PC-9 (cell line): ENCODE measurements at regions not wholly inside any gene's neighbourhood (a gene's known extent, or its start where the extent isn't known, plus 50 kb on each side); places are given as distances from the start of the nearest gene placed in this dataset.

Experiments
- BruUV-seq: library from RNA; stranded (reverse); fragments of 400-500 nt; replicated peaks from 2 replicates; lab custom pipeline; 2021; lab: Mats Ljungman, UMichigan
- CTCF ChIA-PET: fragments of 300-600 bp; sonication (Branson Sonifier 250); formaldehyde crosslinking; loops from one replicate; lab custom pipeline; 2022; ENCODE audit warnings: antibody characterized with exemption; lab: Charles Lee
- POLR2A ChIA-PET: fragments of 300-600 bp; sonication (Branson Sonifier 250); formaldehyde crosslinking; loops from one replicate; lab custom pipeline; 2022; ENCODE audit warnings: antibody characterized with exemption; ENCODE audit not compliant: unreplicated experiment; lab: Charles Lee
- DNase-seq, 2 experiments: peaks; one replicate each; pipeline versions ENCODE4 v3.0.0 to v3.0.0-alpha.2; 2015 to 2022; ENCODE audit warnings: mixed read lengths in 1 of 2
- H2AFZ ChIP-seq: fragments of 200-600 bp; sonication (generic); 2 replicates; pipeline ENCODE4 v1.8.1; 2017; ENCODE audit warnings: antibody characterized with exemption
- H3F3A ChIP-seq: fragments of 200-600 bp; sonication (generic); 2 replicates; pipeline ENCODE4 v1.8.1; 2017; ENCODE audit warnings: antibody characterized with exemption, mild to moderate bottlenecking, low read depth; ENCODE audit not compliant: insufficient read depth
- H3K27ac ChIP-seq: fragments of 200-600 bp; sonication (generic); 2 replicates; pipeline ENCODE4 v1.6.1; 2016; ENCODE audit warnings: mixed run types
- H3K27me3 ChIP-seq: fragments of 200-600 bp; sonication (generic); 2 replicates; pipeline ENCODE4 v1.6.1; 2016; ENCODE audit warnings: low read depth, mixed run types; ENCODE audit not compliant: insufficient read depth
- H3K36me3 ChIP-seq: fragments of 200-600 bp; sonication (generic); 2 replicates; pipeline ENCODE4 v1.6.1; 2016; ENCODE audit warnings: low read depth, mixed run types
- H3K4me1 ChIP-seq: fragments of 200-600 bp; sonication (generic); replicated peaks from 2 replicates; pipeline ENCODE4 v1.6.1; 2016; ENCODE audit warnings: mixed run types; ENCODE audit not compliant: insufficient read depth
- H3K4me2 ChIP-seq: fragments of 200-600 bp; sonication (generic); 2 replicates; pipeline ENCODE4 v1.6.1; 2017; ENCODE audit warnings: mixed run types
- H3K4me3 ChIP-seq: fragments of 200-600 bp; sonication (generic); 2 replicates; pipeline ENCODE4 v1.6.1; 2016; ENCODE audit warnings: mixed run types
- H3K79me2 ChIP-seq: fragments of 200-600 bp; sonication (generic); 2 replicates; pipeline ENCODE4 v1.6.1; 2017; ENCODE audit warnings: low read depth, mixed run types
- H3K9me2 ChIP-seq: fragments of 200-600 bp; sonication (generic); 2 replicates; pipeline ENCODE4 v1.8.1; 2017; ENCODE audit warnings: mild to moderate bottlenecking; ENCODE audit not compliant: insufficient read depth
- H3K9me3 ChIP-seq: fragments of 200-600 bp; sonication (generic); 2 replicates; pipeline ENCODE4 v1.8.1; 2016; ENCODE audit warnings: low read depth; ENCODE audit not compliant: insufficient read depth
- H4K20me1 ChIP-seq: fragments of 200-600 bp; sonication (generic); 2 replicates; pipeline ENCODE4 v1.8.1; 2017; ENCODE audit not compliant: insufficient read depth
- EZH2 ChIP-seq: fragments of 200-600 bp; sonication (generic); IDR thresholded peaks from 2 replicates; pipeline ENCODE4 v1.8.0; 2017; ENCODE audit warnings: antibody characterized with exemption, low read depth
- intact Hi-C: fragments of 100-400 bp; cut with micrococcal nuclease; formaldehyde crosslinking; loops from one replicate; pipeline ENCODE4 v1.10.0; 2022; ENCODE audit not compliant: unreplicated experiment
- TF ChIP-seq, protein P1 (sequence below): fragments of 200-600 bp; sonication (generic); conservative IDR thresholded peaks from 2 replicates; pipeline ENCODE4 v1.6.1; 2017; ENCODE audit warnings: mixed run types, antibody characterized with exemption, mild to moderate bottlenecking, moderate library complexity

DNA sequence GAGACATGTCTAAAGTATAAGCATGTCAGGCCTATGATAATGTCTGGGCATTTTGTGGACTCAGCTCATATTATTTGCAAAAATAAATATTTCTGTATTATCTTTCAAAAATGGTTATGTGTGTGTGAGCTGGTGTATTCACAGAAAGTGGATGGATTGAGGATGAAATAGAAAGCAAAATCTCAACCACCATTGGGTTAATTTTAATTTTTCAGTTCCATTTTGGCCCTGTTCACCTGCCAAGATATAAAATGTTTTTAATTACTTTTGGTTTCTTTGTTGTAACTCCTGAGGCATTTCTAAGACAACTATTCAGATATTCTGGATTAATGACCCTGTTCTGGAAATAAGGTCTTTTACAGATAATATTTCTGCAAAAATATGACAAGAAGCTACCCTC lies 232.7 kb upstream of the PPFIA2 start:
- ChIA-PET POLR2A (no interaction called here), CTCF (no interaction called here)
- no peak for DNase-seq
- H3K27me3 ChIP-seq = no peaks in the 10 kb centered on the region
- no peaks in the 10 kb centered on the region for H3K36me3 ChIP-seq
- BruUV-seq = no TSS peak
- H3K9me2 ChIP-seq = no peaks in the 10 kb centered on the region
- H3K4me3 ChIP-seq = no peak overlapping the region
- H3K4me1 ChIP-seq = no peaks in the 10 kb centered on the region
- H3K79me2 ChIP-seq = no peaks in the 10 kb centered on the region
- H3K4me2 ChIP-seq = no peak overlapping the region
- no peaks in the 10 kb centered on the region for H4K20me1 ChIP-seq
- intact Hi-C loops = no loop called here
- TF ChIP-seq, protein P1, sequence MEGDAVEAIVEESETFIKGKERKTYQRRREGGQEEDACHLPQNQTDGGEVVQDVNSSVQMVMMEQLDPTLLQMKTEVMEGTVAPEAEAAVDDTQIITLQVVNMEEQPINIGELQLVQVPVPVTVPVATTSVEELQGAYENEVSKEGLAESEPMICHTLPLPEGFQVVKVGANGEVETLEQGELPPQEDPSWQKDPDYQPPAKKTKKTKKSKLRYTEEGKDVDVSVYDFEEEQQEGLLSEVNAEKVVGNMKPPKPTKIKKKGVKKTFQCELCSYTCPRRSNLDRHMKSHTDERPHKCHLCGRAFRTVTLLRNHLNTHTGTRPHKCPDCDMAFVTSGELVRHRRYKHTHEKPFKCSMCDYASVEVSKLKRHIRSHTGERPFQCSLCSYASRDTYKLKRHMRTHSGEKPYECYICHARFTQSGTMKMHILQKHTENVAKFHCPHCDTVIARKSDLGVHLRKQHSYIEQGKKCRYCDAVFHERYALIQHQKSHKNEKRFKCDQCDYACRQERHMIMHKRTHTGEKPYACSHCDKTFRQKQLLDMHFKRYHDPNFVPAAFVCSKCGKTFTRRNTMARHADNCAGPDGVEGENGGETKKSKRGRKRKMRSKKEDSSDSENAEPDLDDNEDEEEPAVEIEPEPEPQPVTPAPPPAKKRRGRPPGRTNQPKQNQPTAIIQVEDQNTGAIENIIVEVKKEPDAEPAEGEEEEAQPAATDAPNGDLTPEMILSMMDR = no peak
- TF ChIP-seq EZH2 = no peak
- H3F3A ChIP-seq = no peaks in the 10 kb centered on the region
- no peak overlapping the region for H3K27ac ChIP-seq
- no peaks in the 10 kb centered on the region for H3K9me3 ChIP-seq
- no peak overlapping the region for H2AFZ ChIP-seq

DNA sequence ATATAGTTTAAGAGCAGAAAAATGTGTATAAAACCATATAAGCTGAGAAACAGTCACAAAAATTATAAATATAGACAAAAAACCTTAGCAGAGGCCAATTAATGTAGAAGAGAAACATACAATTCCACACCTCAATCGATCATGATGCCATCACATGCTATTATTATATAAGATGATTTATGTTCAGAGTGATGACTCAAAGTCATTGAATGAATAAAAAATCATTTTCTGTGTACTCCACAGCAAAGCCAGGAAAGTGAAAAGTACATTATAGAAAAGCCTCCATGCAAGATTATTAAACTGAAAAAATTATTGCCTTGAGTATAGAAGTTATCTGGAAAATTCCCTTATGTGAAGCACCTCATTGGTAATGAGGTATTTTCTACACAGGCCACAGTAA lies 229.2 kb upstream of the PPFIA2 start:
- BruUV-seq = no TSS peak
- TF ChIP-seq EZH2 = no peak
- TF ChIP-seq, protein P1 = no peak
- H3K4me2 ChIP-seq = no peak overlapping the region
- H2AFZ ChIP-seq = no peak overlapping the region
- no peaks in the 10 kb centered on the region for H3K36me3 ChIP-seq
- no peak overlapping the region for H3K27ac ChIP-seq
- H3K4me3 ChIP-seq = no peak overlapping the region
- H3K27me3 ChIP-seq = no peaks in the 10 kb centered on the region
- H3K9me3 ChIP-seq = no peaks in the 10 kb centered on the region
- H3K4me1 ChIP-seq = no peaks in the 10 kb centered on the region
- H3K79me2 ChIP-seq = no peaks in the 10 kb centered on the region
- ChIA-PET CTCF (no interaction called here), POLR2A (no interaction called here)
- no peaks in the 10 kb centered on the region for H4K20me1 ChIP-seq
- no peaks in the 10 kb centered on the region for H3K9me2 ChIP-seq
- DNase-seq = no peak
- no peaks in the 10 kb centered on the region for H3F3A ChIP-seq
- intact Hi-C loops = no loop called here

DNA sequence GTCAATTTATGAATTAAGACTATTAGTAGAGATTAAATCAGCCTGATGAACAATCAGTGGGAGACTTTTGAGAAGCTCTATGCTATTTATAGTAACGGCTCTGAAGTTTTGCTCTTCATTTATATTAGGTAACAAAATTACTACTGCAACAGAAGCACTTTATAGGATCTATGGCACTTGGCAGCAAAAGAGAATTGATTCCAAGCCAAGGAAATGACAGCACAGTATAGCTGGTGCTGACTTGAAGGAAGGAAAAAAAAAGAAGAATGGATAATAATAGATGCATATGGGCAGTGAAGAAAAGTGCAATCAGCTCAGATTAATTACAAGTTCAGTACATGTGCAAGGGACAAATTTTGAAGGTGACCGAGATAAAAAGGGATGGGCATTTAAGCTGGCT lies 228.2 kb upstream of the PPFIA2 start:
- no peaks in the 10 kb centered on the region for H3K9me3 ChIP-seq

More for the DNA sequence above, 228.2 kb upstream of the PPFIA2 start:
- CTCF ChIA-PET = no interaction called here
- intact Hi-C loops = no loop called here
- H3K36me3 ChIP-seq = no peaks in the 10 kb centered on the region
- H3F3A ChIP-seq = no peaks in the 10 kb centered on the region
- no peak for DNase-seq
- H2AFZ ChIP-seq = no peak overlapping the region
- H3K9me2 ChIP-seq = no peaks in the 10 kb centered on the region
- H3K4me3 ChIP-seq = no peak overlapping the region
- POLR2A ChIA-PET = no interaction called here
- H3K27ac ChIP-seq = no peak overlapping the region
- TF ChIP-seq, protein P1 = no peak
- no peak for TF ChIP-seq EZH2
- no peaks in the 10 kb centered on the region for H4K20me1 ChIP-seq
- no TSS peak for BruUV-seq
- H3K4me1 ChIP-seq = no peaks in the 10 kb centered on the region
- no peaks in the 10 kb centered on the region for H3K27me3 ChIP-seq
- H3K79me2 ChIP-seq = no peaks in the 10 kb centered on the region
- H3K4me2 ChIP-seq = no peak overlapping the region
